Stimulated activated CD8-positive, alpha-beta memory T cell treated with anti-CD3 and anti-CD28 coated beads, Interleukin-4, amount 100 ng/mL, for 24 hours (primary cell): ENCODE measurements at regions not wholly inside any gene's neighbourhood (a gene's known extent, or its start where the extent isn't known, plus 50 kb on each side); places are given as distances from the start of the nearest gene placed in this dataset.

Source experiments
- DNase-seq: peaks from one replicate; pipeline ENCODE4 v3.0.0-alpha.2; 2020; ENCODE audit warnings: low read depth

- no peak for DNase-seq
Measured at GRCh38 chr2:14185906-14186305, 446.6 kb upstream of the LRATD1 start.

GRCh38 chr2:14188446-14188845 lies 444.1 kb upstream of the LRATD1 start:
- no peak for DNase-seq

DNA sequence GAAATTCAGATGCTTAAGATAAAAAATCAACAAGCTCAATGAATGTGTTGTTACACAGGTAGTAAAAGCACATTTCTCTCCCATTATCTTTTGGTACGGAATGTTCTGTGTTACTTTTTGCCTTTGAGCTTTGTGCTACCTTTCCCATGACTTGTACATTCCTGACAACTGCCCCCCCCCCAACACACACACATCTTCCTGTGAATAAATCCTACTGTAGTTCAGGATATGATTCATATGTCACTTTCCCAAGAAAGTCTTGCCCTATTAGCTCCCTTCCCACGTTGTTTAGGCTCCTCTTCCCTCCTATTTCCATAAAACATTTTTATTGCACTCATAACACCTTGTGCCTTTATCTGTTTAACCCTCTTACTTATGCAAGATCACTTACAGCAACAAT lies 442.6 kb upstream of the LRATD1 start:
- no peak for DNase-seq

DNA sequence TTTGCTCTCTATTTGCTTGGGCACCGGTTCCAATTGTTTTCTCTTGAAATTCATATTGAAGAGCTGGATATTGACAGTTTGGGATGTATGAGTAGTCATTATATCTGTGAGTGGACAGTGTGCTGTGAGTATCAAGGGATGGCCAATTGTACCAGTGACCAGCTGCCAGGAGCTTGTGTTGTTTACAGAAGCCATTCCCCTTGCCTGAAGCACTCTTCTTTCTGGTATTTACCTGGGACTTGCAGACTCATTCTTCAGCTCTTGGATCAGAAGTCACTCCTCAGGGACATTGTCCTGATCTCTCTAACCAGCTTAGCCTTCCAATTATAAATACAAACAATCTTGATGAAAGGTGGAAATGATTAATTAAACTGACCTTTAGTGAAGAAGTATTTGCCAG lies 438.3 kb upstream of the LRATD1 start:
- DNase-seq = no peak

- no peak for DNase-seq
Measured at GRCh38 chr2:14197293-14197692, 435.2 kb upstream of the LRATD1 start.

GRCh38 chr2:14199040-14199439 lies 433.5 kb upstream of the LRATD1 start:
- no peak for DNase-seq

- DNase-seq = no peak
Measured at GRCh38 chr2:14219306-14219705, 413.2 kb upstream of the LRATD1 start.

DNA sequence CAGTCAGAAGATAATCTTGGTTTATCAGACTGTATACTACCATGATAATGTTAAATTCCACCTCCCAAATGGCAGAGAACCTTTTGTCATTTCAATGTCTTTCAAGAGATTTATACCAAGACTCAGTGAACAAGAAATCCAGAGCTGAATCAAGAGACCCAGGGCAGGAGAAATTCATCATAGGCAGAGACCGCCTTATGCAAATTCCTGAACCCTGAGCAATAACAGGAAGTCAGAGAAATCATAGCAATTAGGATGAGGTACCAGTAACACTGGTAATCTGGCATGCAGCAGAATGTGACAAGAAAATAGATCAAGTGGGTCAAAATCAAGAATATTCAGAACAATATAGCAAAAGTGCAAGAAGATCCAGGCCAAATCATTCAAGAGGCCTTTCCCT lies 412.4 kb upstream of the LRATD1 start:
- no peak for DNase-seq

- DNase-seq = no peak
Measured at GRCh38 chr2:14221466-14221865, 411.1 kb upstream of the LRATD1 start.

GRCh38 chr2:14223576-14223975 lies 408.9 kb upstream of the LRATD1 start:
- DNase-seq = no peak

GRCh38 chr2:14231391-14231898 lies 401.1 kb upstream of the LRATD1 start:
- no peak for DNase-seq

DNA sequence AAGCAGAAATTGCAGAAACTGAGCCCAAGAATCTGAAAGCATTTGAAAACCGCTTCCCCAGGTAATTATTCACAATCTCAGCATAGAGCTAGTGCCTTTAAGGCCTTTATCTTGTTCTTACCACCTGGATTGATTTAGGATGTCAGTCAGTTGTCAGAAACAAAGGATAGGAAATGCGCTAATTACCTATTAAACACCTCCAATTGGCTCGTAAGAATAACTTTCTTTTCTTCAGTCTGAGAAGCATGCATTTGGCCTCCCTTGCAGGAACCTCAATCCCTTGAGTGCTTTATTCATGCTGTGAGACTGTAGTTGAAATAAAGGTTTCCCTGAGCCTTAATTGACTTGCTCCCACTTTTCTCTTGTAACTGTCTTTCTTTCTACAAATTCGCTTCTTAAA lies 400.3 kb upstream of the LRATD1 start:
- no peak for DNase-seq

DNA sequence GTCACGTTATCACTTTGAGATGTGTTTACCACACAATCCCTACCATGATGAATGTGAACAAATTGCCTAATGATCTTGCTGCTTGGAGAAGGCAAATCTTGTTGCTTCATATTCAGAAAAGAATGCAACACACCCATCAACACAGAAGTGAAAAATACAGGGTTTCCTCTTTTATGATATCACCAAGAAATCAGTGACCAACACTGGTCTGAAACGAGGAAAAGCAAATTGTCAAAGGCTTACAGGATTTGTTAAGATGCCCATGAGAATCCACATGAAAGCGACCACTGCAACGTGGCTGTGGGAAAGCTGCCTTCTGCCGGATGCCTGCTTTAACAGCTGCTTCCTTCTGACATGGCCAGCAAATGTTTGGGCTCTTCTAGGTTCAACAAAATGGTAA lies 397.6 kb upstream of the LRATD1 start:
- DNase-seq = no peak

DNA sequence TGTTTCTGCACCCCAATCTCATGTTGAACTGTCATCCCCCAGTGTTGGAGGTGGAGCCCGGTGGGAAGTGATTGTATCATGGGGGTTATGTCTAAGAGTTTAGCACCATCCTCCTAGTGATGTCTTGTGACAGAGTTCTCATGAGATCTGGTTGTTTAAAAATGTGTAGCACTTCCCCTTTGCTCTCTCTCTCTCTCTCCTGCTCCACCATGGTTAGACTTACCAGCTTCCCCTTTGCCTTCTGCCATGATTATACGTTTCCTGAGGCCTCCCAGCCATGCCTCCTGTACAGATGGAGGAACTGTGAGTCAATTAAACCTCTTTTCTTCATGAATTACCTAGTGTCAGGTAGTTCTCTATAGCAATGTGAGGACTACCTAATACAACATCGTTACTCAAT lies 396.9 kb upstream of the LRATD1 start:
- no peak for DNase-seq

GRCh38 chr2:14237902-14238301 lies 394.6 kb upstream of the LRATD1 start:
- no peak for DNase-seq

GRCh38 chr2:14239605-14240004 lies 392.9 kb upstream of the LRATD1 start:
- no peak for DNase-seq

DNA sequence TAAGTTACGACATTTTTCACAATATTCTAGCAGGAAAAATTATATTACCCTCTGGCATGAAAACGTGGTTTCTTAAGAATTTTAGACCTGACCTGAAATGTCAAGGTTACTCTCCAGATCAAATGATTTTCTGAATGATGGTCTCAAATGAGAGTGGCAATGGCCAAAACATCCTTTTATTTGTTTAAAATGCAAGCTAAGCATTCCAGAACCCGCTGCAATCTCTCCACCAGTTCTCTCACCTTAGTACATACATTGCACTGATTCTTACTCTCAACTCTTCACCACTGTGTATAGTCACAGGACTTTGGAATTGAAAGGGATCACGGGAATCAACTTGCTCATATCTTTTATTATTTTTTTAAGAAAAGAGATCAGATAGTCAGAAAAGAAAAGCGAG lies 391.6 kb upstream of the LRATD1 start:
- DNase-seq = no peak

DNA sequence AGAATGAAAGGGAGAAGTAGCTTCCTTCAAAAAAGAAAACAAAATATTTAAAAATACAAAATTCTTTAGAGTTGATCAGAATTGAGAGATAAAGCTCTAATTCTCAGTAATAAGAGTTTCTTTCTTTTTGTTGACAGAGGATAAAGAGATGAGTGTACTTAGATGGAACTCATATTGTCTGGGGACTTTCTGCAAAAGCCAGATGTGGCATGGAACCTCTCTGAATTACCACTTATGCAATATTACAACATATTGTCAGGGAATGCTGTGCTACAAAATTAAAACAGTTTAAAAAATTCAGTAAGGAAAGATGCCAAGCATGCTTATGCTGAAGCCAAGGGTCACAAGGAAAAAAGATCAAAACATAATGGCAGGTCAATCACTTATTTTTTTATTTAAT lies 386.6 kb upstream of the LRATD1 start:
- DNase-seq = no peak

- DNase-seq = no peak
Measured at GRCh38 chr2:14255135-14255820, 377.2 kb upstream of the LRATD1 start.

DNA sequence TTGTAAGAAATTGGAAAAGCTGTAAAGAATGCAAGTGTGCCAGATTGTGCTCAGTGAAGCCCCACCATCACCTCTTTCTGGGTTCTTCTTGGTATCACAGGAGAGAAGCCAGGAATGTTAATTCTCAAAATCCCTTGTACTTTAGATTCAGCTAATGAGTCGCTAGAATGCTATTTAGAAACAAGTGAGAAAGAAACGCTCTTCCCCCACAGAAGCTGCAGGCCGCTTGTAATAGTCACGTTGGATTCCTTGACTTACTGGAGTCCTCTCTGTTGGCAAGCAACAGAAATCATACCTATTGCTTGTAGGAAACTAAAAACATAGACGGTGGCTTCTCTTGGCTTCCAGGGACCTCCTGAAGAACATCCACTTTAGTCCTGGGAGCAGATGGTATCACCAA lies 375.6 kb upstream of the LRATD1 start:
- no peak for DNase-seq

DNA sequence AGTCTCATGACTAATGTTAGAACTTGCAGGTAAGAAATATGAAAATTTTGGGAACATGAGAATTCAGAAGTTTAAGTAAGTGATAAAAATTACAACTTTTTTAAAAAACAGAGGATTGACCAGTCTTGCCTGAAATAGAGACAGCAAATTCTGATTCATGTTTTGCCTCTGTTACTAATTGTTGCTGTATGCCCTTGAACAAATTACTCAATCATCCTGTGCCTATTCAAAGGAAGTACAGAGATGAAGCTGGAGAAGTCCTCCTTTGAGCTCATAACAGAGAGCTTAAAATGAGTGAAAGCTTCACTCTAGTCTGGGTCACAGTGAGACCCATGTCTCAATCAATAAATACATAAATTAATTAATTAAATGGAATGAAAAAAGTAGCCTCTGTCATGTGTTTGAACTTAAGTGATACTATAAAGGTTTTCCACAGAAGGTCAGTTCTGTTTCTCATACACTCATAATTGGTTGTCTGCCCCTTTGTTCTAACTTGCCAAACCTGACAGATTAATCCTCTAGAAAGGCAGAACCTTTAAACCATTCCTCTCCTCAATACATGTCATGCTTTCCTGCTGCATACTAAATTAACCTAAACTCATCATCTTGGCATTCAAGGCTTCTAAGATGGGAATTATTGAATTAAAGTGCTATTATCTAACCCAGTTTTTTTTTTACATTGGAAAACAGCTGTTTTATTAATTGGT lies 374.6 kb upstream of the LRATD1 start:
- no peak for DNase-seq

DNA sequence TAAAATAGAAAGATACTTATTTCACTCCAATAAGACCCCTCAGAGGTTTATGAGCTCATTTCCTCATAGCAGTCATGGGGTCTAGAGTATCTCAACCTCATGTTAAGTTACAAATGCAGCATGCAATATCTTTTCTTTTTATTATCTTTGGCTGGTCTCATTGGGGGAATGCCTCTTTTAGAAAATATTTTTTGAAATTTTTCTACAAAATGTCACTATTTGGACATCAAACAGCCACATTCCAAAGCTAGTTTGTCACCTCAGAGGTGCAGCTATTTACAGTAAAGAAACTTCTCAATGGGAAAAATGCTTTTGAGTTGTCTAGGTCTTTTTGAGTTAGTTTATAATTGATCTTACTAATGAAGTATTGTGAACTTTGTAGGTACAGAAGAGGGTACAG lies 370.7 kb upstream of the LRATD1 start:
- no peak for DNase-seq

DNA sequence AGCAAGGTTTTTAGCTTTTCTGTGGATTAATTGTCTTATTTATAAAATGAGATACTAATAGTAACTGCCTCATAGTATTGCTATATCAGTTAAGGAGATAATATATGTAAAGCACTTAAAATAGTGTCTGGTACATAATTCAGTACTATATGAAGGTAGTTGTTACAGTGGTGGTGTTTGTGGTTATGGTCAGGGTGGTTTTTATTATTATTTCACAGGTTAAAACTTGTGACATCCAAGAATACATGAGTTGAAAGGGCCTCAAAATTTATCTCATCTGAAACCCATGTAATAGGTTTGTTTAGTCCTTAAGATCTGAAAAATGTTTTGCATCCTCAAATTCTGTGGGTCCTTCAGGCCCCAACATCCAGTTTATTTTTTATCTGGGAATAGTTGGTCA lies 369.5 kb upstream of the LRATD1 start:
- DNase-seq = no peak

DNA sequence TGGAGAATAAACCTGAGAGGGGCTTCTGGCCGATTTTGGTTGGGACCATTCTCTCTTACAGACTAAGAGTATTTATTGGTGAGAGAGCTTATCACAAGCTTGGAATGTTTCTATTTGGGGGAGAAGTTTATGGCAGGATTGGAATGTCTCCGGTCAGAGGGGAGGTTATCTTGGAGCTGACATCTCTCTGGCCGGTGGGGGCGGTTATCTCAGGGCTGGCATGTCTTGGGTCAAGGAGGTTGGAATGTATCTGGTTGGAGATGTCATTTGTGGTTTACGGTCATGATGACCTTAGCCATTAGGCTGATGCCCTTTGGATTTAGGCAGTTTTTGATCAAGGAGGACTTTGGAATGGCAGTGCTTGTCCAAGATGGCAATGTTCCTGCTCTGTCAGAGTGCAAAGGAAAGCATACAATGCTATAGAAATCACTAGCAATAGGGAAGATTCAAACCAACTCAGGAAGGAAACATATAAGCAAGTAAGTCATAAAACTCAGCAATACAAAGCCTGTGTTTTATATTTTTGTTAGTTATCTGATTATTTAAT lies 362.4 kb upstream of the LRATD1 start:
- no peak for DNase-seq
